DOHH2 (cell line): ENCODE measurements at regions not wholly inside any gene's neighbourhood (a gene's known extent, or its start where the extent isn't known, plus 50 kb on each side); places are given as distances from the start of the nearest gene placed in this dataset.

Source experiments
- H3F3A ChIP-seq: fragments of 200-600 bp; sonication (generic), shearing (Covaris generic); 2 replicates; pipeline ENCODE4 v1.6.0; 2016; ENCODE audit warnings: antibody characterized with exemption, mild to moderate bottlenecking; ENCODE audit not compliant: control insufficient read depth, insufficient read depth
- H3K27ac ChIP-seq: fragments of 200-600 bp; sonication (generic); 2 replicates; pipeline ENCODE4 v1.5.1; 2014; ENCODE audit warnings: low read depth, mild to moderate bottlenecking, low read length, moderate library complexity
- H3K27me3 ChIP-seq: fragments of 200-600 bp; sonication (generic); 2 replicates; pipeline ENCODE4 v1.6.1; 2014; ENCODE audit warnings: mild to moderate bottlenecking, low read length, mixed read lengths; ENCODE audit not compliant: control insufficient read depth
- H3K36me3 ChIP-seq: fragments of 200-600 bp; sonication (generic); 2 replicates; pipeline ENCODE4 v1.6.1; 2014; ENCODE audit warnings: mild to moderate bottlenecking, low read length, moderate library complexity, mixed read lengths; ENCODE audit not compliant: control insufficient read depth
- H3K4me1 ChIP-seq: fragments of 200-600 bp; sonication (generic); 2 replicates; pipeline ENCODE4 v1.6.1; 2014; ENCODE audit warnings: mild to moderate bottlenecking, low read length, mixed read lengths; ENCODE audit not compliant: control insufficient read depth
- H3K4me2 ChIP-seq: fragments of 200-600 bp; sonication (generic); 2 replicates; pipeline ENCODE4 v1.6.0; 2014; ENCODE audit warnings: mild to moderate bottlenecking, low read length, moderate library complexity
- H3K4me3 ChIP-seq: fragments of 200-600 bp; sonication (generic); 2 replicates; pipeline ENCODE4 v1.5.1; 2014; ENCODE audit warnings: mild to moderate bottlenecking, low read length, mixed read lengths
- H3K79me2 ChIP-seq: fragments of 200-600 bp; sonication (generic); 2 replicates; pipeline ENCODE4 v1.6.1; 2014; ENCODE audit warnings: mild to moderate bottlenecking, low read length, mixed read lengths; ENCODE audit not compliant: control insufficient read depth
- H3K9me2 ChIP-seq: fragments of 200-600 bp; sonication (generic); replicated peaks from 2 replicates; pipeline ENCODE4 v1.6.1; 2014; ENCODE audit warnings: mild to moderate bottlenecking, low read length, mixed read lengths; ENCODE audit not compliant: control insufficient read depth
- H3K9me3 ChIP-seq: fragments of 200-600 bp; sonication (generic); 2 replicates; pipeline ENCODE4 v1.6.1; 2014; ENCODE audit warnings: antibody characterized with exemption, low read length, mixed read lengths; ENCODE audit not compliant: control insufficient read depth, insufficient read depth
- H4K20me1 ChIP-seq: fragments of 200-600 bp; sonication (generic); 2 replicates; pipeline ENCODE4 v1.6.0; 2014; ENCODE audit warnings: low read depth, mild to moderate bottlenecking, antibody characterized with exemption, low read length, moderate library complexity; ENCODE audit not compliant: control insufficient read depth, insufficient read depth
- CTCF ChIP-seq: fragments of 200-600 bp; sonication (generic); IDR thresholded peaks from one replicate; pipeline ENCODE4 v1.5.1; 2014; ENCODE audit warnings: antibody characterized with exemption, mild to moderate bottlenecking, low read depth, low read length; ENCODE audit not compliant: poor library complexity, severe bottlenecking
- EZH2phosphoT487 ChIP-seq: fragments of 200-600 bp; sonication (generic); IDR thresholded peaks from 2 replicates; pipeline ENCODE4 v1.6.1; 2017; ENCODE audit warnings: borderline replicate concordance, mild to moderate bottlenecking, antibody characterized with exemption, low read length, moderate library complexity, mixed read lengths

GRCh38 chr12:85405781-85406522, 125.9 kb downstream of the ALX1 start:
- Histone ChIP-seq H3K27ac (no peak overlapping the region), H3K36me3 (no peaks in the 10 kb centered on the region)

GRCh38 chr12:85413266-85413665, 133.2 kb downstream of the ALX1 start:
- Histone ChIP-seq H3K27ac (no peak overlapping the region), H4K20me1 (no peaks in the 10 kb centered on the region), H3F3A (no peaks in the 10 kb centered on the region), H3K4me3 (no peak overlapping the region), H3K36me3 (no peaks in the 10 kb centered on the region), H3K4me1 (no peaks in the 10 kb centered on the region), H3K9me3 (no peaks in the 10 kb centered on the region), H3K27me3 (0 out of 2 replicates have a peak, but pooled peaks cover 3% of the 10 kb centered on the region), H3K4me2 (no peak overlapping the region), H3K9me2 (no peaks in the 10 kb centered on the region), H3K79me2 (no peaks in the 10 kb centered on the region)
- TF ChIP-seq CTCF (no peak), EZH2phosphoT487 (no peak)

More at GRCh38 chr12:85405781-85406522, 125.9 kb downstream of the ALX1 start:
- H3K4me2 ChIP-seq, result no peak overlapping the region
- H4K20me1 ChIP-seq, result no peaks in the 10 kb centered on the region
- H3K27me3 ChIP-seq, result no peaks in the 10 kb centered on the region; the same call in 1 of the 2 replicates
- no peaks in the 10 kb centered on the region for H3K9me3 ChIP-seq
- no peaks in the 10 kb centered on the region for H3K79me2 ChIP-seq
- TF ChIP-seq EZH2phosphoT487, result no peak
- TF ChIP-seq CTCF, result no peak
- H3F3A ChIP-seq, result no peaks in the 10 kb centered on the region
- no peaks in the 10 kb centered on the region for H3K4me1 ChIP-seq
- H3K4me3 ChIP-seq, result no peak overlapping the region
- no peaks in the 10 kb centered on the region for H3K9me2 ChIP-seq

DNA sequence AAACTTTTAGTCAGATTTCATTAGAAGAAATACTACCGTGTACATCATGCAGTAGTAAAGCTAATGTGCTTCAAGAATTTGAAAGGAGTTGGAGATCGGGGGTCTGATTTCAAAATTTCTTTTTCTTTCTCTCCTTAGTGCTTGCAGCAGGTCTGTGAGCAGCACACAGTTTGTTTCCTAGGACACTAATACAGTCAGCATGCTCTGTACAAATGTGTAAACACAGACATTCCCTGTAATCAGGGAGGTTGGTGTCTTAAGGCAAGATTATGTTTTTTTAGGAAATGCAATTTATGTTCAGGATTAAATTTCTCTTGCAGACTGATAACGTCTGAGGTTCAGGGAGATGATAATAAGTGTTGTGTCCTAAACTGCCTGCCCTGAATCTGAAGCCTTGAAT, 142.7 kb downstream of the ALX1 start:
- Histone ChIP-seq H3K27me3 (peaks cover 3% of the 10 kb centered on the region), H3K36me3 (no peaks in the 10 kb centered on the region), H3K4me2 (no peak overlapping the region), H3K9me2 (no peaks in the 10 kb centered on the region), H3K4me1 (peaks cover 13% of the 10 kb centered on the region), H3K4me3 (no peak overlapping the region), H4K20me1 (no peaks in the 10 kb centered on the region), H3K9me3 (no peaks in the 10 kb centered on the region), H3K27ac (no peak overlapping the region), H3K79me2 (no peaks in the 10 kb centered on the region), H3F3A (no peaks in the 10 kb centered on the region)
- TF ChIP-seq CTCF (no peak), EZH2phosphoT487 (no peak)
